Heart right ventricle (tissue), 16 donors: ENCODE measurements at regions not wholly inside any gene's neighbourhood (a gene's known extent, or its start where the extent isn't known, plus 50 kb on each side); places are given as distances from the start of the nearest gene placed in this dataset.

Experiments used
- ATAC-seq, 8 donors: fragments of 200-7000 bp; cut with Tn5 transposase; one replicate each; pipeline ENCODE4 v1.9.1; 2020; ENCODE audit warnings: mild to moderate bottlenecking in 8 of 8, moderate library complexity in 8 of 8, moderate number of reproducible peaks in 1 of 8
- DNase-seq, 2 donors: peaks; one replicate each; pipeline ENCODE4 v3.0.0-alpha.2; 2020
- H3K27ac ChIP-seq, 10 donors: fragments of 200-600 bp; sonication (generic) in 2 of 10; one replicate each; pipeline versions ENCODE4 v1.5.0 to v1.8.0; 2020 to 2022; ENCODE audit warnings: mild to moderate bottlenecking in 3 of 10
- H3K27me3 ChIP-seq, 7 donors: fragments of 200-600 bp; one replicate each; pipeline ENCODE4 v1.8.0; 2021 to 2022; ENCODE audit warnings: mild to moderate bottlenecking in 2 of 7
- H3K36me3 ChIP-seq, 9 donors: fragments of 200-600 bp; sonication (generic) in 1 of 9; one replicate each; pipeline versions ENCODE4 v1.5.0 to v1.8.0; 2020 to 2022; ENCODE audit warnings: mild to moderate bottlenecking in 2 of 9
- H3K4me1 ChIP-seq, 9 donors: fragments of 200-600 bp; sonication (generic) in 1 of 9; one replicate each; pipeline versions ENCODE4 v1.5.0 to v1.8.0; 2020 to 2022; ENCODE audit warnings: mild to moderate bottlenecking in 4 of 9
- H3K4me3 ChIP-seq, 10 donors: fragments of 200-600 bp; sonication (generic) in 2 of 10; one replicate each; pipeline versions ENCODE4 v1.5.0 to v1.8.0; 2020 to 2022; ENCODE audit warnings: mild to moderate bottlenecking in 7 of 10, moderate library complexity in 2 of 10
- H3K9me3 ChIP-seq, 11 donors: fragments of 200-600 bp in 10 of 11; sonication (generic) in 2 of 11; one replicate each; pipeline versions ENCODE4 v1.5.0 to v1.8.0; 2013 to 2022; ENCODE audit warnings: mild to moderate bottlenecking in 2 of 11, control low read depth in 1 of 11, moderate library complexity in 1 of 11
- WGBS, 2 donors: extraction: QIAGEN DNeasy Blood & Tissue Kit; methylation state at CpG; one replicate each; pipeline ENCODE4 v1.1.7; 2013; ENCODE audit warnings: inconsistent platforms in 1 of 2; 5-methylcytosine and 5-hydroxymethylcytosine counted together
- intact Hi-C, 10 donors: fragments of 100-400 bp; cut with DNase I; formaldehyde crosslinking; loops; one replicate each; pipeline versions ENCODE4 v1.11.1 to v1.14.2; 2022
- TF ChIP-seq, protein P1 (sequence below), 9 donors: fragments of 200-600 bp; sonication (generic) in 2 of 9; IDR thresholded peaks; one replicate each; pipeline versions ENCODE4 v1.5.0 to v1.8.0; 2021 to 2022; ENCODE audit warnings: antibody characterized with exemption in 9 of 9, mild to moderate bottlenecking in 5 of 9, moderate library complexity in 1 of 9
- donor health status: Arrhythmogenic right ventricular cardiomyopathy.
- donor health status: ischemic (EF 13 %, LVEDD 7.1; RV severe dilation, severe dysfunction).
- donor health status: healthy with polysubstance abuse.
- donor health status: DM: no; HTN: yes; CAD: no.
- donor health status: DM: no; HTN: no; CAD: no.
- donor health status: ischemic (EF 25% LVEDD 6.9; RV normal size, moderate dysfunction).
- donor health status: ischemic (EF 25% LVEDD 5.7; RV mildly dilated, moderate dysfunction).
- donor health status: healthy.
- donor health status: DM: yes; HTN: yes; CAD: no.
- donor health status: Ischemic cardiomyopathy.
- donor health status: ischemic (EF 35%, LVEDD 5.7; RV mildly dilated, moderate dysfunction).
- donor health status: nonischemic (EF 11% LVEDD 7.7; RV severe dilation, severe dysfunction).
- donor health status: DM: yes; HTN: yes; CAD: no.
- donor health status: PGD.
- donor health status: ischemic (EF 29% LVEDD 5.4; RV normal size, mild dysfunction).
- donor health status: nonischemic (EF 23%, LVEDD 6.1; RV moderate dilation, normal function).

DNA sequence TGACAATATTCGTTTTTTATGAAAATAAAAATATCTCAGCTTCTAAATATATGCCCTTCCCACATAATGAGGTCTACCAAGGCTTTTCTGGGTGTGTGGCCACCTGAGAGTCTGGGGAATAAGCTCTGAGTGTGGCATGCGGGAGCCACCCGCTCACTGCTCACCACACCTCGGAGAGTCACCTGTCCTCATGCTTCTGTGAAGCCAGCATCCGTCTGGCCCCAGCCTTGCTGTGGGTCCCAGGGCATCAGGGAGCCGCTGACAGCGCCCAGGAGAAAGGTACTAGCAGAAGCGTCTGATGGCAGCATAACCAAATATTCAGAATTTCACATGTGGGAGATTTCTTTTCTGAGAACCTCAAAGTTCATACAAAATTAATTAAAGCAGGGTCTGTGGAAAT is 133.2 kb upstream of the IRX4 start:
- no peak overlapping the region for H3K4me3 ChIP-seq
- H3K27me3 ChIP-seq = no peaks in the 10 kb centered on the region
- TF ChIP-seq, protein P1, sequence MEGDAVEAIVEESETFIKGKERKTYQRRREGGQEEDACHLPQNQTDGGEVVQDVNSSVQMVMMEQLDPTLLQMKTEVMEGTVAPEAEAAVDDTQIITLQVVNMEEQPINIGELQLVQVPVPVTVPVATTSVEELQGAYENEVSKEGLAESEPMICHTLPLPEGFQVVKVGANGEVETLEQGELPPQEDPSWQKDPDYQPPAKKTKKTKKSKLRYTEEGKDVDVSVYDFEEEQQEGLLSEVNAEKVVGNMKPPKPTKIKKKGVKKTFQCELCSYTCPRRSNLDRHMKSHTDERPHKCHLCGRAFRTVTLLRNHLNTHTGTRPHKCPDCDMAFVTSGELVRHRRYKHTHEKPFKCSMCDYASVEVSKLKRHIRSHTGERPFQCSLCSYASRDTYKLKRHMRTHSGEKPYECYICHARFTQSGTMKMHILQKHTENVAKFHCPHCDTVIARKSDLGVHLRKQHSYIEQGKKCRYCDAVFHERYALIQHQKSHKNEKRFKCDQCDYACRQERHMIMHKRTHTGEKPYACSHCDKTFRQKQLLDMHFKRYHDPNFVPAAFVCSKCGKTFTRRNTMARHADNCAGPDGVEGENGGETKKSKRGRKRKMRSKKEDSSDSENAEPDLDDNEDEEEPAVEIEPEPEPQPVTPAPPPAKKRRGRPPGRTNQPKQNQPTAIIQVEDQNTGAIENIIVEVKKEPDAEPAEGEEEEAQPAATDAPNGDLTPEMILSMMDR (IDR thresholded peaks at IDR 0.05) = no peak
- no peaks in the 10 kb centered on the region for H3K9me3 ChIP-seq
- no peaks in the 10 kb centered on the region for H3K36me3 ChIP-seq
- DNase-seq (no peak), ATAC-seq (no peak)
- H3K4me1 ChIP-seq = peaks cover 0 to 23% (median 6%) of the 10 kb centered on the region in 9 donors
- no peak overlapping the region for H3K27ac ChIP-seq
- intact Hi-C loops = loop anchor here in 1 of 10 donors (10.0 kb wide), 1 partner anchor 251 kb away; no protein-coding TSS in a partner anchor
- 67 to 70% methylated on average over 8 of the region's 8 CpGs for WGBS, 2 donors

GRCh38 chr5:2015124-2015848 is 132.6 kb upstream of the IRX4 start:
- H3K4me1 ChIP-seq = peaks cover 0 to 23% (median 6%) of the 10 kb centered on the region in 9 donors
- TF ChIP-seq, protein P1 (IDR thresholded peaks at IDR 0.05) = no peak
- H3K4me3 ChIP-seq = no peak overlapping the region
- intact Hi-C loops = loop anchor here in 1 of 10 donors (10.0 kb wide), 1 partner anchor 250 kb away; no protein-coding TSS in a partner anchor
- H3K27ac ChIP-seq = no peak overlapping the region
- no peaks in the 10 kb centered on the region for H3K36me3 ChIP-seq
- no peaks in the 10 kb centered on the region for H3K27me3 ChIP-seq
- 81 to 86% methylated on average over 13 of the region's 13 CpGs for WGBS, 2 donors
- DNase-seq = no peak
- H3K9me3 ChIP-seq = no peaks in the 10 kb centered on the region
- ATAC-seq = no peak

- Histone ChIP-seq H3K27me3 (no peaks in the 10 kb centered on the region), H3K27ac (no peak overlapping the region), H3K4me3 (no peak overlapping the region), H3K36me3 (no peaks in the 10 kb centered on the region), H3K4me1 (peaks cover 0 to 23% (median 6%) of the 10 kb centered on the region in 9 donors), H3K9me3 (no peaks in the 10 kb centered on the region)
- 61% methylated on average over 12 of the region's 12 CpGs for WGBS, 2 donors
- ATAC-seq (peak in 5 of 8 donors; percentile 31 to 70 (median 43)), DNase-seq (no peak)
- TF ChIP-seq, protein P1 (IDR thresholded peaks at IDR 0.05) = no peak
- intact Hi-C loops = loop anchor here in 2 of 10 donors (5.0 to 10.0 kb wide), 2 partner anchors 67 to 249 kb away; no protein-coding TSS in a partner anchor
These were observed 131.4 kb upstream of the IRX4 start for GRCh38 chr5:2014058-2014610.

- H3K9me3 ChIP-seq = no peaks in the 10 kb centered on the region
- H3K4me3 ChIP-seq = no peak overlapping the region
- TF ChIP-seq, protein P1 (IDR thresholded peaks at IDR 0.05) = no peak
- intact Hi-C loops = loop anchor here in 2 of 10 donors (5.0 to 10.0 kb wide), 2 partner anchors 66 to 249 kb away; no protein-coding TSS in a partner anchor
- ATAC-seq (peak in 5 of 8 donors; percentile 15 to 41 (median 23)), DNase-seq (no peak)
- H3K27ac ChIP-seq = no peak overlapping the region
- no peaks in the 10 kb centered on the region for H3K27me3 ChIP-seq
- H3K4me1 ChIP-seq = peaks cover 0 to 30% (median 8%) of the 10 kb centered on the region in 9 donors
- 44 to 65% methylated on average over 18 of the region's 18 CpGs for WGBS, 2 donors
- H3K36me3 ChIP-seq = no peaks in the 10 kb centered on the region
These were observed 130.8 kb upstream of the IRX4 start for GRCh38 chr5:2013301-2014057.
